Endodermal cell (in vitro differentiated cells): ENCODE measurements at regions not wholly inside any gene's neighbourhood (a gene's known extent, or its start where the extent isn't known, plus 50 kb on each side); places are given as distances from the start of the nearest gene placed in this dataset.

ENCODE experiments used
- DNase-seq: peaks from one replicate; pipeline ENCODE4 v3.0.0-alpha.2; 2017
- H3K27ac ChIP-seq: 2 replicates; pipeline ENCODE4 v1.5.1; 2013; ENCODE audit warnings: mild to moderate bottlenecking, low read depth, low read length, moderate library complexity
- H3K27me3 ChIP-seq: 2 replicates; pipeline ENCODE4 v1.6.1; 2013; ENCODE audit warnings: mild to moderate bottlenecking, low read length, moderate library complexity; ENCODE audit not compliant: insufficient read depth, control insufficient read depth, poor library complexity, severe bottlenecking
- H3K36me3 ChIP-seq: 2 replicates; pipeline ENCODE4 v1.7.0; 2013; ENCODE audit warnings: mild to moderate bottlenecking, low read length, moderate library complexity; ENCODE audit not compliant: control insufficient read depth, insufficient read depth
- H3K4me1 ChIP-seq: one replicate; pipeline ENCODE4 v1.7.0; 2013; ENCODE audit warnings: low read length; ENCODE audit not compliant: control insufficient read depth, insufficient read depth
- H3K4me3 ChIP-seq: 2 replicates; pipeline ENCODE4 v1.5.1; 2013; ENCODE audit warnings: mild to moderate bottlenecking, low read length, moderate library complexity
- H3K9ac ChIP-seq: 2 replicates; pipeline ENCODE4 v1.6.1; 2013; ENCODE audit warnings: mild to moderate bottlenecking, low read length, moderate library complexity; ENCODE audit not compliant: poor library complexity, severe bottlenecking; ENCODE audit errors: extremely low read depth
- H3K9me3 ChIP-seq: 2 replicates; pipeline ENCODE4 v1.6.1; 2013; ENCODE audit warnings: mild to moderate bottlenecking, low read length, moderate library complexity; ENCODE audit not compliant: control insufficient read depth
- H3K27ac Mint-ChIP-seq: 2 replicates; pipeline ENCODE4 v1.8.0; 2020; ENCODE audit warnings: mixed read lengths
- H3K27me3 Mint-ChIP-seq: 2 replicates; pipeline ENCODE4 v1.8.0; 2021; ENCODE audit warnings: mild to moderate bottlenecking, mixed read lengths; ENCODE audit not compliant: insufficient read depth
- H3K36me3 Mint-ChIP-seq: 2 replicates; pipeline ENCODE4 v1.8.0; 2020; ENCODE audit warnings: low read depth, mixed read lengths
- H3K4me1 Mint-ChIP-seq: 2 replicates; pipeline ENCODE4 v1.8.0; 2020; ENCODE audit warnings: mixed read lengths
- H3K4me3 Mint-ChIP-seq: 2 replicates; pipeline ENCODE4 v1.8.0; 2020; ENCODE audit warnings: mild to moderate bottlenecking, moderate library complexity, mixed read lengths
- H3K9me3 Mint-ChIP-seq: 2 replicates; pipeline ENCODE4 v1.8.0; 2020; ENCODE audit warnings: mild to moderate bottlenecking, mixed read lengths
- WGBS, 2 experiments: methylation state at CpG; one replicate each; pipeline versions ENCODE4 v1.1.5 to v1.1.7; 2013; ENCODE audit warnings: missing lambda C conversion rate in 2 of 2, mixed read lengths in 1 of 2; ENCODE audit not compliant: insufficient coverage in 1 of 2, insufficient read length in 1 of 2; 5-methylcytosine and 5-hydroxymethylcytosine counted together
- TF ChIP-seq, protein P1 (sequence below): fragments of 200-600 bp; sonication (generic); conservative IDR thresholded peaks from 2 replicates; pipeline ENCODE4 v1.5.0; 2021; ENCODE audit warnings: antibody characterized with exemption, mild to moderate bottlenecking

GRCh38 chr9:107784235-107784958 lies 294.8 kb upstream of the KLF4 start:
- H3K4me1 ChIP-seq = no peaks in the 10 kb centered on the region
- H3K27ac Mint-ChIP-seq = no peak overlapping the region
- no peaks in the 10 kb centered on the region for H3K9me3 ChIP-seq
- H3K27me3 ChIP-seq = peaks cover 95% of the 10 kb centered on the region
- WGBS, 2 experiments = 88 to 98% methylated on average over 6 to 12 of the region's 12 CpGs
- H3K27ac ChIP-seq = no peak overlapping the region
- H3K9me3 Mint-ChIP-seq = no peaks in the 10 kb centered on the region
- peak; percentile 59 for DNase-seq
- TF ChIP-seq, protein P1, sequence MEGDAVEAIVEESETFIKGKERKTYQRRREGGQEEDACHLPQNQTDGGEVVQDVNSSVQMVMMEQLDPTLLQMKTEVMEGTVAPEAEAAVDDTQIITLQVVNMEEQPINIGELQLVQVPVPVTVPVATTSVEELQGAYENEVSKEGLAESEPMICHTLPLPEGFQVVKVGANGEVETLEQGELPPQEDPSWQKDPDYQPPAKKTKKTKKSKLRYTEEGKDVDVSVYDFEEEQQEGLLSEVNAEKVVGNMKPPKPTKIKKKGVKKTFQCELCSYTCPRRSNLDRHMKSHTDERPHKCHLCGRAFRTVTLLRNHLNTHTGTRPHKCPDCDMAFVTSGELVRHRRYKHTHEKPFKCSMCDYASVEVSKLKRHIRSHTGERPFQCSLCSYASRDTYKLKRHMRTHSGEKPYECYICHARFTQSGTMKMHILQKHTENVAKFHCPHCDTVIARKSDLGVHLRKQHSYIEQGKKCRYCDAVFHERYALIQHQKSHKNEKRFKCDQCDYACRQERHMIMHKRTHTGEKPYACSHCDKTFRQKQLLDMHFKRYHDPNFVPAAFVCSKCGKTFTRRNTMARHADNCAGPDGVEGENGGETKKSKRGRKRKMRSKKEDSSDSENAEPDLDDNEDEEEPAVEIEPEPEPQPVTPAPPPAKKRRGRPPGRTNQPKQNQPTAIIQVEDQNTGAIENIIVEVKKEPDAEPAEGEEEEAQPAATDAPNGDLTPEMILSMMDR = no peak
- H3K4me3 Mint-ChIP-seq = no peak overlapping the region
- H3K36me3 ChIP-seq = no peaks in the 10 kb centered on the region
- no peak overlapping the region for H3K9ac ChIP-seq
- no peaks in the 10 kb centered on the region for H3K36me3 Mint-ChIP-seq
- H3K27me3 Mint-ChIP-seq = peaks cover 80% of the 10 kb centered on the region
- H3K4me3 ChIP-seq = no peak overlapping the region
- H3K4me1 Mint-ChIP-seq = no peaks in the 10 kb centered on the region

DNA sequence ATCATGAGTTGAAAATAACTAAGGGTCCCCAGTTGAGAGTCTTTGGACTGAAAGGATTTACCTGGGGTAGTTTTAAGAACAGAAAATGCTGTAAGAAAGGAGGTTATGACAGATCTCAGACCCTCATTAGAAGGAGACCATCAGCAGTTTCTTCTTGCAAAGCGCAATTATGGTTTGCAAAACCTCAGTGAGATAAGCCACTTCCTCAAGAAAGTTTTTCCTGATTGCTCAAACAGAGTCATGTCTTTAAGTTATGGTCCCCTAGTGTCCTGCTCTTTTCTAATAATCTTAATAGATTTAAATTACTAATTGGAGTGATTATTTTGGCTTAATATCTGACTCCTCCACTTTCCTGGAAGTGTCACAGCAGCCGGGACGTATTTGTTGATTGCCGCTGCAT lies 293.2 kb upstream of the KLF4 start:
- Histone ChIP-seq H3K27me3 (peaks cover 91% of the 10 kb centered on the region), H3K9ac (no peak overlapping the region), H3K4me1 (no peaks in the 10 kb centered on the region), H3K27ac (no peak overlapping the region), H3K4me3 (no peak overlapping the region), H3K36me3 (no peaks in the 10 kb centered on the region), H3K9me3 (no peaks in the 10 kb centered on the region)
- WGBS, 2 experiments = 89 to 96% methylated on average over 4 of the region's 4 CpGs
- H3K4me1 Mint-ChIP-seq = no peaks in the 10 kb centered on the region
- TF ChIP-seq, protein P1 = no peak
- no peak overlapping the region for H3K27ac Mint-ChIP-seq
- peaks cover 71% of the 10 kb centered on the region for H3K27me3 Mint-ChIP-seq
- no peak overlapping the region for H3K4me3 Mint-ChIP-seq
- no peak for DNase-seq
- H3K36me3 Mint-ChIP-seq = no peaks in the 10 kb centered on the region
- no peaks in the 10 kb centered on the region for H3K9me3 Mint-ChIP-seq

DNA sequence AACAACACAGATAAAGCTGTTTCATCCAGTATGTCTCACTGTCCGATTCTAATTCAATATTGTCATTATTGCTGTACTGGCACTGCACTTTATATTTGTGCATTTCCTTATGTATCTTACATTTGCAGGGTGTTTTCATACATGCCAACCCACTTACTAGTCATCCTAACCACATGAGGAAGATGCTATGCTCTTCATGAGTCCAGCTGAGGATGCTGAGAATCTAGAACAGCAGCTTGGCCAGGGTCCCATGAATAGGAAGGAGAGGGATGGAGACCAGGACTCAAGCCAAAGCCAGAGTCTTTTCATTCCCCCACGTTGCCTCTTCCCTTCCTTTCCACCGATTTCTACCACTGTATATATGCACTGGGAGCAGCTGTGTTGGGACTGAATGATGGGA lies 292.8 kb upstream of the KLF4 start:
- Mint-ChIP-seq H3K27ac (no peak overlapping the region), H3K4me1 (no peaks in the 10 kb centered on the region), H3K27me3 (peaks cover 69% of the 10 kb centered on the region), H3K4me3 (no peak overlapping the region), H3K36me3 (no peaks in the 10 kb centered on the region), H3K9me3 (no peaks in the 10 kb centered on the region)
- DNase-seq = no peak
- H3K36me3 ChIP-seq = no peaks in the 10 kb centered on the region
- H3K4me3 ChIP-seq = no peak overlapping the region
- WGBS, 2 experiments = 100% methylated on average over 1 of the region's 3 CpGs
- H3K4me1 ChIP-seq = no peaks in the 10 kb centered on the region
- H3K9me3 ChIP-seq = no peaks in the 10 kb centered on the region
- H3K9ac ChIP-seq = no peak overlapping the region
- TF ChIP-seq, protein P1 = no peak
- peaks cover 87% of the 10 kb centered on the region for H3K27me3 ChIP-seq
- H3K27ac ChIP-seq = no peak overlapping the region
